GM18870 (cell line): ENCODE measurements at regions not wholly inside any gene's neighbourhood (a gene's known extent, or its start where the extent isn't known, plus 50 kb on each side); places are given as distances from the start of the nearest gene placed in this dataset.

Experiments used
- ATAC-seq: cut with Tn5 transposase; IDR thresholded peaks from one replicate; pipeline ENCODE4 v1.9.1; 2021; ENCODE audit warnings: moderate library complexity; ENCODE audit not compliant: unreplicated experiment

- ATAC-seq: no peak
These were observed 134.1 kb downstream of the NCOR2 start for GRCh38 chr12:124433147-124433874.

GRCh38 chr12:124432376-124432775, 135.0 kb downstream of the NCOR2 start:
- no peak for ATAC-seq

- no peak for ATAC-seq
These were observed 135.4 kb downstream of the NCOR2 start for GRCh38 chr12:124431971-124432370.

- ATAC-seq: no peak
These were observed 135.6 kb downstream of the RFLNA start for GRCh38 chr12:124430491-124430890.

- no peak for ATAC-seq
These were observed 134.6 kb downstream of the RFLNA start for GRCh38 chr12:124429535-124429934.

GRCh38 chr12:124428792-124429281, 133.9 kb downstream of the RFLNA start:
- ATAC-seq: no peak

- ATAC-seq: no peak
These were observed 133.4 kb downstream of the RFLNA start for GRCh38 chr12:124428136-124428791.

GRCh38 chr12:124426594-124427555, 132.0 kb downstream of the RFLNA start:
- ATAC-seq: no peak

GRCh38 chr12:124425667-124426066, 130.8 kb downstream of the RFLNA start:
- no peak for ATAC-seq

- no peak for ATAC-seq
These were observed 129.6 kb downstream of the RFLNA start for GRCh38 chr12:124424516-124424905.

- no peak for ATAC-seq
These were observed 129.0 kb downstream of the RFLNA start for GRCh38 chr12:124423761-124424515.

GRCh38 chr12:124422570-124423523, 128.0 kb downstream of the RFLNA start:
- ATAC-seq: no peak

GRCh38 chr12:124422142-124422569, 127.3 kb downstream of the RFLNA start:
- ATAC-seq: no peak

- ATAC-seq: no peak
These were observed 126.2 kb downstream of the RFLNA start for GRCh38 chr12:124420996-124421674.

- ATAC-seq: no peak
These were observed 125.4 kb downstream of the RFLNA start for GRCh38 chr12:124420041-124420995.

- no peak for ATAC-seq
These were observed 124.6 kb downstream of the RFLNA start for GRCh38 chr12:124419292-124420040.

- ATAC-seq: no peak
These were observed 123.9 kb downstream of the RFLNA start for GRCh38 chr12:124418791-124419190.
